Sigmoid colon (tissue), 4 donors: ENCODE measurements at regions not wholly inside any gene's neighbourhood (a gene's known extent, or its start where the extent isn't known, plus 50 kb on each side); places are given as distances from the start of the nearest gene placed in this dataset.

Experiments
- EP300 ChIP-seq, 4 donors: sonication (generic); formaldehyde crosslinking; IDR thresholded peaks; one replicate each; pipeline ENCODE4 v1.6.1; 2017; ENCODE audit warnings: antibody characterized with exemption in 4 of 4
- POLR2A ChIP-seq, 2 donors: fragments of 450-650 bp; IDR thresholded peaks; one replicate each; pipeline ENCODE4 v1.6.1; 2016; ENCODE audit warnings: antibody characterized with exemption in 2 of 2, mild to moderate bottlenecking in 2 of 2, moderate library complexity in 2 of 2
- POLR2AphosphoS5 ChIP-seq, 4 donors: sonication (generic); formaldehyde crosslinking; IDR thresholded peaks; one replicate each; pipeline ENCODE4 v1.6.1; 2017; ENCODE audit warnings: antibody characterized with exemption in 4 of 4
- TF ChIP-seq, protein P1 (sequence below), 4 experiments: fragments of 450-650 bp in 3 of 4; fragments of 200-600 bp in 1 of 4; IDR thresholded peaks; one replicate each; pipeline ENCODE4 v1.5.1; 2016 to 2019; ENCODE audit warnings: antibody characterized with exemption in 4 of 4, mild to moderate bottlenecking in 3 of 4, moderate library complexity in 2 of 4

DNA sequence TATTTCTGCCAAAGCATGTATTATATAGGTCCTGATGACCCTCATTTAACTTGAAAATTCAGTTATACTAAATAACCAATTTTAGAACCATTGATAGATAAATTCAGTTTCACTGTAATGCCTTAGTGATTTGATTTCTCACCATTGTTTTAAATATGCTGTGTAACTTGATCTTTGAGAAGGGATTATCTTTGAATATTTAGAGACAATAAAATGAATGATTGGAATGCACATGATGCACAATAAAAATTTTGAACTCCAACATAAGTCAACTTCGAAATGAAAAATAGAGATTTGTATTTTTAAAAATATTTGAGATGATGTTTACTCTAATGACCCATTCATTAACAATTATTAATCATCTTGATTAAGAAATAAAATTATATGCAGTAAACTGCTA, 654.5 kb downstream of the OLFM4 start:
- TF ChIP-seq, protein P1, sequence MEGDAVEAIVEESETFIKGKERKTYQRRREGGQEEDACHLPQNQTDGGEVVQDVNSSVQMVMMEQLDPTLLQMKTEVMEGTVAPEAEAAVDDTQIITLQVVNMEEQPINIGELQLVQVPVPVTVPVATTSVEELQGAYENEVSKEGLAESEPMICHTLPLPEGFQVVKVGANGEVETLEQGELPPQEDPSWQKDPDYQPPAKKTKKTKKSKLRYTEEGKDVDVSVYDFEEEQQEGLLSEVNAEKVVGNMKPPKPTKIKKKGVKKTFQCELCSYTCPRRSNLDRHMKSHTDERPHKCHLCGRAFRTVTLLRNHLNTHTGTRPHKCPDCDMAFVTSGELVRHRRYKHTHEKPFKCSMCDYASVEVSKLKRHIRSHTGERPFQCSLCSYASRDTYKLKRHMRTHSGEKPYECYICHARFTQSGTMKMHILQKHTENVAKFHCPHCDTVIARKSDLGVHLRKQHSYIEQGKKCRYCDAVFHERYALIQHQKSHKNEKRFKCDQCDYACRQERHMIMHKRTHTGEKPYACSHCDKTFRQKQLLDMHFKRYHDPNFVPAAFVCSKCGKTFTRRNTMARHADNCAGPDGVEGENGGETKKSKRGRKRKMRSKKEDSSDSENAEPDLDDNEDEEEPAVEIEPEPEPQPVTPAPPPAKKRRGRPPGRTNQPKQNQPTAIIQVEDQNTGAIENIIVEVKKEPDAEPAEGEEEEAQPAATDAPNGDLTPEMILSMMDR (IDR thresholded peaks at IDR 0.05), result no peak
- TF ChIP-seq POLR2A (IDR thresholded peaks at IDR 0.05), result no peak
- no peak for TF ChIP-seq EP300 (IDR thresholded peaks at IDR 0.05)
- no peak for TF ChIP-seq POLR2AphosphoS5 (IDR thresholded peaks at IDR 0.05)
